HEK293 (cell line): ENCODE measurements at regions not wholly inside any gene's neighbourhood (a gene's known extent, or its start where the extent isn't known, plus 50 kb on each side); places are given as distances from the start of the nearest gene placed in this dataset.

Source experiments
- CTCF ChIA-PET: fragments of 350-600 bp; formaldehyde crosslinking; extraction: SDS; loops from one replicate; lab custom pipeline; 2021; ENCODE audit warnings: antibody characterized with exemption; lab: Yijun Ruan, JAX
- POLR2A ChIA-PET: fragments of 300-600 bp; formaldehyde crosslinking; extraction: SDS; loops from one replicate; lab custom pipeline; 2020; ENCODE audit warnings: antibody characterized with exemption, inconsistent platforms; lab: Yijun Ruan, JAX
- H3K27ac ChIP-seq: fragments of 200-500 bp; sonication (Bioruptor generic); 2 replicates; pipeline ENCODE4 v1.5.1; 2014; ENCODE audit warnings: low read depth, low read length, control low read depth, inconsistent platforms; ENCODE audit errors: extremely low read depth
- H3K36me3 ChIP-seq, 2 experiments: fragments of 200-500 bp in 1 of 2; sonication (Bioruptor generic) in 1 of 2; 1 replicate in 1 of 2; 2 replicates in 1 of 2; pipeline ENCODE4 v1.5.1; 2014 to 2017; ENCODE audit warnings: inconsistent platforms in 2 of 2, low read length in 2 of 2; ENCODE audit not compliant: control insufficient read depth in 2 of 2, insufficient read depth in 1 of 2
- H3K4me1 ChIP-seq: fragments of 200-500 bp; sonication (Bioruptor generic); 2 replicates; pipeline ENCODE4 v1.5.1; 2014; ENCODE audit warnings: mild to moderate bottlenecking, low read length, inconsistent platforms; ENCODE audit not compliant: control insufficient read depth, insufficient read depth
- H3K4me3 ChIP-seq: 2 replicates; pipeline ENCODE4 v1.5.1; 2011; ENCODE audit warnings: low read depth, mild to moderate bottlenecking, control low read depth, low read length, moderate library complexity
- H3K9me3 ChIP-seq: fragments of 200-500 bp; sonication (Bioruptor generic); 2 replicates; pipeline ENCODE4 v1.5.1; 2014; ENCODE audit warnings: low read depth, low read length, inconsistent platforms; ENCODE audit not compliant: control insufficient read depth, insufficient read depth
- GLIS1 ChIP-seq: fragments of 450-650 bp; formaldehyde crosslinking; IDR thresholded peaks from 2 replicates; pipeline ENCODE4 v1.5.1; 2016; ENCODE audit warnings: missing biosample characterization, missing genetic modification characterization
- GLIS2 ChIP-seq: fragments of 450-650 bp; formaldehyde crosslinking; IDR thresholded peaks from 2 replicates; pipeline ENCODE4 v1.5.1; 2016; ENCODE audit warnings: missing biosample characterization, missing genetic modification characterization
- HIC1 ChIP-seq: fragments of 450-650 bp; formaldehyde crosslinking; IDR thresholded peaks from 2 replicates; pipeline ENCODE4 v1.5.1; 2016; ENCODE audit warnings: missing biosample characterization, missing genetic modification characterization
- SCRT1 ChIP-seq: fragments of 450-650 bp; formaldehyde crosslinking; IDR thresholded peaks from 2 replicates; pipeline ENCODE4 v1.5.1; 2016; ENCODE audit warnings: missing biosample characterization, missing genetic modification characterization, borderline replicate concordance
- SP7 ChIP-seq: fragments of 450-650 bp; formaldehyde crosslinking; IDR thresholded peaks from 2 replicates; pipeline ENCODE4 v1.5.1; 2016; ENCODE audit warnings: missing biosample characterization, missing genetic modification characterization
- ZFP3 ChIP-seq: fragments of 450-650 bp; formaldehyde crosslinking; IDR thresholded peaks from 2 replicates; pipeline ENCODE4 v1.5.1; 2016; ENCODE audit warnings: low read depth, missing biosample characterization, missing genetic modification characterization
- ZIC2 ChIP-seq: fragments of 450-650 bp; formaldehyde crosslinking; IDR thresholded peaks from 2 replicates; pipeline ENCODE4 v1.5.1; 2016; ENCODE audit warnings: missing biosample characterization, missing genetic modification characterization
- ZNF112 ChIP-seq: fragments of 450-650 bp; formaldehyde crosslinking; IDR thresholded peaks from 2 replicates; pipeline ENCODE4 v1.5.0; 2017; ENCODE audit warnings: missing biosample characterization, missing genetic modification characterization
- ZNF157 ChIP-seq: fragments of 450-650 bp; formaldehyde crosslinking; IDR thresholded peaks from 2 replicates; pipeline ENCODE4 v1.5.1; 2016; ENCODE audit warnings: missing biosample characterization, missing genetic modification characterization
- ZNF202 ChIP-seq: fragments of 450-650 bp; formaldehyde crosslinking; IDR thresholded peaks from 2 replicates; pipeline ENCODE4 v1.5.1; 2016; ENCODE audit warnings: missing biosample characterization, missing genetic modification characterization, borderline replicate concordance
- ZNF311 ChIP-seq: fragments of 450-650 bp; formaldehyde crosslinking; IDR thresholded peaks from 2 replicates; pipeline ENCODE4 v1.5.1; 2017; ENCODE audit warnings: missing biosample characterization, missing genetic modification characterization, borderline replicate concordance
- ZNF324 ChIP-seq: fragments of 450-650 bp; formaldehyde crosslinking; IDR thresholded peaks from 2 replicates; pipeline ENCODE4 v1.5.1; 2016; ENCODE audit warnings: missing biosample characterization, missing genetic modification characterization
- ZNF394 ChIP-seq: fragments of 450-650 bp; formaldehyde crosslinking; IDR thresholded peaks from 2 replicates; pipeline ENCODE4 v1.5.1; 2016; ENCODE audit warnings: missing biosample characterization, missing genetic modification characterization, mild to moderate bottlenecking, moderate library complexity, borderline replicate concordance
- ZNF521 ChIP-seq: fragments of 450-650 bp; formaldehyde crosslinking; IDR thresholded peaks from 2 replicates; pipeline ENCODE4 v1.5.1; 2017; ENCODE audit warnings: missing biosample characterization, mild to moderate bottlenecking, missing genetic modification characterization
- ZSCAN18 ChIP-seq: fragments of 450-650 bp; formaldehyde crosslinking; IDR thresholded peaks from 2 replicates; pipeline ENCODE4 v1.5.1; 2016; ENCODE audit warnings: missing biosample characterization, missing genetic modification characterization
- TF ChIP-seq, protein P1 (sequence below): fragments of 450-650 bp; IDR thresholded peaks from 2 replicates; pipeline ENCODE4 v1.5.1; 2018; ENCODE audit warnings: missing biosample characterization, missing genetic modification characterization
- TF ChIP-seq, protein P2 (sequence below): fragments of 450-650 bp; formaldehyde crosslinking; IDR thresholded peaks from 2 replicates; pipeline ENCODE4 v1.5.1; 2016; ENCODE audit warnings: missing biosample characterization, missing genetic modification characterization
- TF ChIP-seq, protein P3 (sequence below): fragments of 450-650 bp; formaldehyde crosslinking; optimal IDR thresholded peaks from 2 replicates; pipeline ENCODE3; 2016; ENCODE audit warnings: missing biosample characterization, mild to moderate bottlenecking, missing genetic modification characterization

GRCh38 chr10:43931308-43931930 is 282.7 kb upstream of the ZNF32 start:
- Histone ChIP-seq H3K27ac (no peak overlapping the region), H3K4me3 (no peak overlapping the region), H3K9me3 (no peaks in the 10 kb centered on the region), H3K4me1 (no peaks in the 10 kb centered on the region), H3K36me3 (no peaks in the 10 kb centered on the region)
- CTCF ChIA-PET: no interaction called here
- POLR2A ChIA-PET: no interaction called here
- TF ChIP-seq ZNF394 (tag by site-specific recombination) (no peak), ZNF521 (tag by site-specific recombination) (no peak), ZFP3 (no peak), ZNF202 (tag by site-specific recombination) (no peak), GLIS1 (no peak)
- TF ChIP-seq, protein P1, sequence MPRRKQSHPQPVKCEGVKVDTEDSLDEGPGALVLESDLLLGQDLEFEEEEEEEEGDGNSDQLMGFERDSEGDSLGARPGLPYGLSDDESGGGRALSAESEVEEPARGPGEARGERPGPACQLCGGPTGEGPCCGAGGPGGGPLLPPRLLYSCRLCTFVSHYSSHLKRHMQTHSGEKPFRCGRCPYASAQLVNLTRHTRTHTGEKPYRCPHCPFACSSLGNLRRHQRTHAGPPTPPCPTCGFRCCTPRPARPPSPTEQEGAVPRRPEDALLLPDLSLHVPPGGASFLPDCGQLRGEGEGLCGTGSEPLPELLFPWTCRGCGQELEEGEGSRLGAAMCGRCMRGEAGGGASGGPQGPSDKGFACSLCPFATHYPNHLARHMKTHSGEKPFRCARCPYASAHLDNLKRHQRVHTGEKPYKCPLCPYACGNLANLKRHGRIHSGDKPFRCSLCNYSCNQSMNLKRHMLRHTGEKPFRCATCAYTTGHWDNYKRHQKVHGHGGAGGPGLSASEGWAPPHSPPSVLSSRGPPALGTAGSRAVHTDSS (tag by site-specific recombination): no peak

- H3K4me3 ChIP-seq: no peak overlapping the region
- H3K9me3 ChIP-seq: no peaks in the 10 kb centered on the region
- no peaks in the 10 kb centered on the region for H3K4me1 ChIP-seq
- TF ChIP-seq ZSCAN18 (tag by site-specific recombination): no peak
- ChIA-PET POLR2A (no interaction called here), CTCF (no interaction called here)
- H3K27ac ChIP-seq: no peak overlapping the region
- no peaks in the 10 kb centered on the region for H3K36me3 ChIP-seq
Measured at GRCh38 chr10:43930777-43931176, 282.1 kb upstream of the ZNF32 start.

DNA sequence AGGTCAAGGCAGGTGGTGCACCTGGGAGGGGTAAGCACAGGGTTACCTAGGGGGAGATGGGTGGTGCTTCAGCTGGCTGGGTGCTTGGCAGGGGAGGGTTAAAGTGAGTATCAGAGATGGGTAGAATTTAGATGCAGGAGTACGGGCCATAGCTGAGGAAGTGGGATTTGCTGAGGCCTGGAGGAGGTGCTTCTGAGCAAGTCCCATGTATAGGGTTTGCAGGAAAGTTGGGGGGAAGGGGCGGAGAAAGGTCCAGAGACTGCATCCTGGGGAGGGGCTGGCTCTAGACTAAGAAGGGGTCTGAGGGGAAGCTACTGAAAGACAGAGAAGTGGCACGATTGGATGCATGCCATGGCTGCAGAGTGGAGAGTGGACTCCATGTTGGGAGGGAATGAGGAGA is 281.6 kb upstream of the ZNF32 start:
- Histone ChIP-seq H3K27ac (no peak overlapping the region), H3K9me3 (no peaks in the 10 kb centered on the region), H3K36me3 (no peaks in the 10 kb centered on the region), H3K4me3 (no peak overlapping the region), H3K4me1 (no peaks in the 10 kb centered on the region)
- no peak for TF ChIP-seq ZNF112 (tag by site-specific recombination)
- TF ChIP-seq HIC1 (tag by site-specific recombination): no peak
- POLR2A ChIA-PET: no interaction called here
- CTCF ChIA-PET: no interaction called here

- no peaks in the 10 kb centered on the region for H3K4me1 ChIP-seq
- H3K27ac ChIP-seq: no peak overlapping the region
- ChIA-PET POLR2A (no interaction called here), CTCF (interaction anchor here (0.6 kb wide), 1 partner anchor 28 kb away, joined by 3 read pairs; no protein-coding TSS in a partner anchor)
- no peaks in the 10 kb centered on the region for H3K9me3 ChIP-seq
- H3K36me3 ChIP-seq: no peaks in the 10 kb centered on the region
- no peak overlapping the region for H3K4me3 ChIP-seq
- TF ChIP-seq ZNF324 (tag by site-specific recombination) (no peak), SCRT1 (tag by site-specific recombination) (no peak), ZIC2 (tag by site-specific recombination) (no peak), SP7 (no peak), GLIS2 (tag by site-specific recombination) (no peak), ZNF157 (tag by site-specific recombination) (no peak), ZNF311 (no peak)
- TF ChIP-seq, protein P2, sequence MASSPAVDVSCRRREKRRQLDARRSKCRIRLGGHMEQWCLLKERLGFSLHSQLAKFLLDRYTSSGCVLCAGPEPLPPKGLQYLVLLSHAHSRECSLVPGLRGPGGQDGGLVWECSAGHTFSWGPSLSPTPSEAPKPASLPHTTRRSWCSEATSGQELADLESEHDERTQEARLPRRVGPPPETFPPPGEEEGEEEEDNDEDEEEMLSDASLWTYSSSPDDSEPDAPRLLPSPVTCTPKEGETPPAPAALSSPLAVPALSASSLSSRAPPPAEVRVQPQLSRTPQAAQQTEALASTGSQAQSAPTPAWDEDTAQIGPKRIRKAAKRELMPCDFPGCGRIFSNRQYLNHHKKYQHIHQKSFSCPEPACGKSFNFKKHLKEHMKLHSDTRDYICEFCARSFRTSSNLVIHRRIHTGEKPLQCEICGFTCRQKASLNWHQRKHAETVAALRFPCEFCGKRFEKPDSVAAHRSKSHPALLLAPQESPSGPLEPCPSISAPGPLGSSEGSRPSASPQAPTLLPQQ (tag by site-specific recombination): no peak
- TF ChIP-seq, protein P3, sequence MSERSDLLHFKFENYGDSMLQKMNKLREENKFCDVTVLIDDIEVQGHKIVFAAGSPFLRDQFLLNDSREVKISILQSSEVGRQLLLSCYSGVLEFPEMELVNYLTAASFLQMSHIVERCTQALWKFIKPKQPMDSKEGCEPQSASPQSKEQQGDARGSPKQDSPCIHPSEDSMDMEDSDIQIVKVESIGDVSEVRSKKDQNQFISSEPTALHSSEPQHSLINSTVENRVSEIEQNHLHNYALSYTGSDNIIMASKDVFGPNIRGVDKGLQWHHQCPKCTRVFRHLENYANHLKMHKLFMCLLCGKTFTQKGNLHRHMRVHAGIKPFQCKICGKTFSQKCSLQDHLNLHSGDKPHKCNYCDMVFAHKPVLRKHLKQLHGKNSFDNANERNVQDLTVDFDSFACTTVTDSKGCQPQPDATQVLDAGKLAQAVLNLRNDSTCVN (tag by site-specific recombination): no peak
Measured at GRCh38 chr10:43929122-43929521, 280.4 kb upstream of the ZNF32 start.
